Testis (tissue), 2 donors: ENCODE measurements at regions not wholly inside any gene's neighbourhood (a gene's known extent, or its start where the extent isn't known, plus 50 kb on each side); places are given as distances from the start of the nearest gene placed in this dataset.

Experiments
- DNase-seq: peaks from one replicate; pipeline ENCODE4 v3.0.0-alpha.2; 2019
- H3K27ac ChIP-seq, 2 donors: fragments of 200-600 bp; sonication (generic); one replicate each; pipeline ENCODE4 v1.5.1; 2019
- H3K27me3 ChIP-seq: fragments of 200-600 bp; sonication (generic); one replicate; pipeline ENCODE4 v1.5.1; 2019
- H3K36me3 ChIP-seq: fragments of 200-600 bp; sonication (generic); one replicate; pipeline ENCODE4 v1.5.1; 2017; ENCODE audit warnings: low read depth; ENCODE audit errors: missing control alignments
- H3K4me1 ChIP-seq: fragments of 200-600 bp; sonication (generic); one replicate; pipeline ENCODE4 v1.5.1; 2019
- H3K4me3 ChIP-seq, 2 donors: fragments of 200-600 bp; sonication (generic); one replicate each; pipeline ENCODE4 v1.5.1; 2017 to 2019
- H3K9me3 ChIP-seq: fragments of 200-600 bp; sonication (generic); one replicate; pipeline ENCODE4 v1.5.1; 2017
- CTCF ChIP-seq, 3 experiments: fragments of 450-650 bp in 2 of 3; fragments of 200-600 bp in 1 of 3; sonication (generic) in 1 of 3; IDR thresholded peaks; one replicate each; pipeline ENCODE4 v1.5.1; 2016 to 2019; ENCODE audit warnings: antibody characterized with exemption in 3 of 3, mild to moderate bottlenecking in 2 of 3, moderate library complexity in 1 of 3
- POLR2A ChIP-seq: fragments of 450-650 bp; IDR thresholded peaks from one replicate; pipeline ENCODE4 v1.6.1; 2017; ENCODE audit warnings: antibody characterized with exemption, mild to moderate bottlenecking, moderate library complexity
- WGBS, 2 donors: methylation state at CpG; one replicate each; pipeline ENCODE4 v1.1.5; 2018; 5-methylcytosine and 5-hydroxymethylcytosine counted together
- intact Hi-C: fragments of 100-400 bp; cut with DNase I; formaldehyde crosslinking; loops from one replicate; pipeline ENCODE4 v1.15.1; 2023; ENCODE audit warnings: low total_unique reads

- WGBS, 2 donors = 90 to 93% methylated on average over 1 of the region's 1 CpG
- Histone ChIP-seq H3K4me1 (no peaks in the 10 kb centered on the region), H3K27me3 (no peaks in the 10 kb centered on the region), H3K36me3 (no peaks in the 10 kb centered on the region), H3K9me3 (no peaks in the 10 kb centered on the region), H3K27ac (no peak overlapping the region), H3K4me3 (no peak overlapping the region)
- DNase-seq = no peak
- no peak for TF ChIP-seq CTCF (IDR thresholded peaks at IDR 0.05)
- no peak for TF ChIP-seq POLR2A
- intact Hi-C loops = no loop called here
These were observed 341.7 kb upstream of the NDST3 start for GRCh38 chr4:117692538-117692937.

- Histone ChIP-seq H3K4me3 (no peak overlapping the region), H3K27me3 (no peaks in the 10 kb centered on the region), H3K27ac (no peak overlapping the region), H3K36me3 (no peaks in the 10 kb centered on the region), H3K4me1 (no peaks in the 10 kb centered on the region), H3K9me3 (no peaks in the 10 kb centered on the region)
- 59 to 77% methylated on average over 2 of the region's 2 CpGs for WGBS, 2 donors
- intact Hi-C loops = no loop called here
- DNase-seq = no peak
- TF ChIP-seq CTCF (IDR thresholded peaks at IDR 0.05) = no peak
- no peak for TF ChIP-seq POLR2A
These were observed 334.7 kb upstream of the NDST3 start for GRCh38 chr4:117699595-117699994.

- H3K9me3 ChIP-seq = no peaks in the 10 kb centered on the region
- H3K4me3 ChIP-seq = no peak overlapping the region
- no peak overlapping the region for H3K27ac ChIP-seq
- DNase-seq = no peak
- WGBS, 2 donors = 75 to 84% methylated on average over 3 of the region's 3 CpGs
- no peaks in the 10 kb centered on the region for H3K36me3 ChIP-seq
- H3K27me3 ChIP-seq = no peaks in the 10 kb centered on the region
- no peaks in the 10 kb centered on the region for H3K4me1 ChIP-seq
- no peak for TF ChIP-seq POLR2A
- TF ChIP-seq CTCF (IDR thresholded peaks at IDR 0.05) = peak in 1 of 3 experiments; percentile 3
- intact Hi-C loops = no loop called here
These were observed 334.0 kb upstream of the NDST3 start for GRCh38 chr4:117700111-117700892.

- WGBS, 2 donors = 83 to 87% methylated on average over 3 of the region's 3 CpGs
- no peak overlapping the region for H3K4me3 ChIP-seq
- no peak overlapping the region for H3K27ac ChIP-seq
- TF ChIP-seq POLR2A (no peak), CTCF (IDR thresholded peaks at IDR 0.05) (no peak)
- H3K9me3 ChIP-seq = no peaks in the 10 kb centered on the region
- intact Hi-C loops = no loop called here
- H3K27me3 ChIP-seq = no peaks in the 10 kb centered on the region
- H3K36me3 ChIP-seq = no peaks in the 10 kb centered on the region
- no peak for DNase-seq
- no peaks in the 10 kb centered on the region for H3K4me1 ChIP-seq
These were observed 331.9 kb upstream of the NDST3 start for GRCh38 chr4:117702353-117702752.

- TF ChIP-seq POLR2A = no peak
- no peak for TF ChIP-seq CTCF (IDR thresholded peaks at IDR 0.05)
- no peak overlapping the region for H3K27ac ChIP-seq
- intact Hi-C loops = no loop called here
- no peak for DNase-seq
- H3K9me3 ChIP-seq = no peaks in the 10 kb centered on the region
- H3K4me1 ChIP-seq = no peaks in the 10 kb centered on the region
- 81 to 83% methylated on average over 2 of the region's 2 CpGs for WGBS, 2 donors
- no peak overlapping the region for H3K4me3 ChIP-seq
- no peaks in the 10 kb centered on the region for H3K36me3 ChIP-seq
- H3K27me3 ChIP-seq = no peaks in the 10 kb centered on the region
These were observed 329.6 kb upstream of the NDST3 start for GRCh38 chr4:117704721-117705120.
